Smooth muscle cell (in vitro differentiated cells): ENCODE measurements at regions not wholly inside any gene's neighbourhood (a gene's known extent, or its start where the extent isn't known, plus 50 kb on each side); places are given as distances from the start of the nearest gene placed in this dataset.

Experiments used
- DNase-seq: peaks from one replicate; lab custom pipeline; 2025; ENCODE audit not compliant: unreplicated experiment; lab: John Stamatoyannopoulos, UW
- H2AFZ ChIP-seq: fragments of 200-600 bp; sonication (generic); 2 replicates; pipeline ENCODE4 v1.6.0; 2016; ENCODE audit warnings: antibody characterized with exemption, low read depth, mild to moderate bottlenecking
- H3F3A ChIP-seq: fragments of 200-600 bp; sonication (generic); 2 replicates; pipeline ENCODE4 v1.6.0; 2017; ENCODE audit warnings: antibody characterized with exemption, low read depth
- H3K27ac ChIP-seq: fragments of 200-600 bp; sonication (generic); 2 replicates; pipeline ENCODE4 v1.5.1; 2016; ENCODE audit warnings: low read depth, mild to moderate bottlenecking
- H3K27me3 ChIP-seq: fragments of 200-600 bp; sonication (generic); 2 replicates; pipeline ENCODE4 v1.6.1; 2016; ENCODE audit warnings: low read depth, mild to moderate bottlenecking
- H3K36me3 ChIP-seq: fragments of 200-600 bp; sonication (generic); 2 replicates; pipeline ENCODE4 v1.5.1; 2016; ENCODE audit warnings: low read depth
- H3K4me1 ChIP-seq: fragments of 200-600 bp; sonication (generic); 2 replicates; pipeline ENCODE4 v1.5.1; 2016; ENCODE audit warnings: low read depth
- H3K4me2 ChIP-seq: fragments of 200-600 bp; sonication (generic); 2 replicates; pipeline ENCODE4 v1.6.0; 2016; ENCODE audit warnings: mild to moderate bottlenecking
- H3K4me3 ChIP-seq: fragments of 200-600 bp; sonication (generic); 2 replicates; pipeline ENCODE4 v1.5.1; 2016; ENCODE audit warnings: mild to moderate bottlenecking
- H3K79me2 ChIP-seq: fragments of 200-600 bp; sonication (generic); 2 replicates; pipeline ENCODE4 v1.6.0; 2016; ENCODE audit warnings: low read depth, mild to moderate bottlenecking
- H3K9ac ChIP-seq: fragments of 200-600 bp; sonication (generic); 2 replicates; pipeline ENCODE4 v1.6.0; 2016; ENCODE audit warnings: low read depth
- H3K9me3 ChIP-seq: fragments of 200-600 bp; sonication (generic); replicated peaks from 2 replicates; pipeline ENCODE4 v1.5.1; 2016; ENCODE audit warnings: low read depth
- H4K20me1 ChIP-seq: fragments of 200-600 bp; sonication (generic); 2 replicates; pipeline ENCODE4 v1.6.0; 2016; ENCODE audit warnings: low read depth
- WGBS: methylation state at CpG from one replicate; pipeline ENCODE4 v1.1.7; 2016; ENCODE audit warnings: low lambda C conversion rate; 5-methylcytosine and 5-hydroxymethylcytosine counted together
- TF ChIP-seq, protein P1 (sequence below): fragments of 200-600 bp; sonication (generic); IDR thresholded peaks from 2 replicates; pipeline ENCODE4 v1.5.1; 2017; ENCODE audit warnings: borderline replicate concordance, mild to moderate bottlenecking, antibody characterized with exemption; ENCODE audit not compliant: insufficient read depth, poor library complexity, severe bottlenecking

DNA sequence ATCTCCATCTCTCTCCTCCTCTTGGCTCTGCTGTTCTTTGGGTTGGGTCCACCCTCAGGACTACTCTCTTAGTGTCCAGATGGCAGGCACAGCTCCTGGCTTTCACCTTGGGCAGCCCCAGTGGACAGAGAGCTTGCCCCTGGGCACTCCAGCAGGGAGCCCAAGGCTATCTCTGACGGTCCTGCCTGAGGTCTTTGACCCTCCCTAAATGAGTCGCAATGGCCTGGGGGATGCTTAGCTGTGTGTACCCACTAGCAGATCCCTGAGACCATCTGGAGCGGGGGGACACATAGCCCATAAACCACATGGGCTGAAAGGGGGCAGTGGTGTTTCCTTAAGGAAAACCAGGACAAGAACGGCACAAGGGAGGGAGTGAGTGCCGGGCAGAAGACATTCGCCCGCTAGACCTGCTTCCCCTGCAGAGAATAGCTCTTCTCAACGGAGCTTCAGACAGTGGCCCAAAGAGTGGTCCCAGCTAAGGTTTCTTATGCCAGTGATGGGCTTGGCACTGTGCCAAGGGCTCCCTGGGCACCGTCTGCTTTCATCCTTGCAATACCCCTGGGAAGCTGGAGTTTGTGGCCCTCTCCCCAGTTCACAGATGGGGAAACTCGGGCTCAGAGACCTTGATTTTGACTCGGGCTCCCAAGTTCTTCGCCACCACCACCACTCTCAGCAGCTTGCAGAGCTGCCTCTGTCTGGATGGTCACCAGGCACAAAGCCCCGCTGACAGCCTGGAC is 53.9 kb upstream of the ANO1 start:
- WGBS: 86% methylated on average over 13 of the region's 13 CpGs

DNA sequence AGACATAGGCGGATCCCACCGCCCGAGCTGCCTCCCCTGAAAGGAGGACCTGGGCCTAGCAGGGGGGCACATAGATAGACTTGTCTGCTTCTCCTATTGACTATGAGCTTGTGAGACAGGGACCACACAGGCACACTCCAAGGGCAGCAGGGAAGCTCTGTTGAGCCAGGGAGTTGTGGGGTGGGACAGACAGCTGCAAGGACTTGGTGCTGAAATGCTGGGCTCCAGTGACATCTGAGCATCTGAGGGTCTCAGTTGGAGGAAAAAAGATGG is 53.4 kb upstream of the ANO1 start:
- 97% methylated on average over 3 of the region's 3 CpGs for WGBS
- no peak for DNase-seq
- no peaks in the 10 kb centered on the region for H3K36me3 ChIP-seq
- no peak overlapping the region for H3K9ac ChIP-seq
- no peaks in the 10 kb centered on the region for H3K9me3 ChIP-seq
- H4K20me1 ChIP-seq: no peaks in the 10 kb centered on the region
- H3K4me2 ChIP-seq: no peak overlapping the region
- H2AFZ ChIP-seq: no peak overlapping the region
- H3K4me1 ChIP-seq: peaks cover 3% of the 10 kb centered on the region
- TF ChIP-seq, protein P1, sequence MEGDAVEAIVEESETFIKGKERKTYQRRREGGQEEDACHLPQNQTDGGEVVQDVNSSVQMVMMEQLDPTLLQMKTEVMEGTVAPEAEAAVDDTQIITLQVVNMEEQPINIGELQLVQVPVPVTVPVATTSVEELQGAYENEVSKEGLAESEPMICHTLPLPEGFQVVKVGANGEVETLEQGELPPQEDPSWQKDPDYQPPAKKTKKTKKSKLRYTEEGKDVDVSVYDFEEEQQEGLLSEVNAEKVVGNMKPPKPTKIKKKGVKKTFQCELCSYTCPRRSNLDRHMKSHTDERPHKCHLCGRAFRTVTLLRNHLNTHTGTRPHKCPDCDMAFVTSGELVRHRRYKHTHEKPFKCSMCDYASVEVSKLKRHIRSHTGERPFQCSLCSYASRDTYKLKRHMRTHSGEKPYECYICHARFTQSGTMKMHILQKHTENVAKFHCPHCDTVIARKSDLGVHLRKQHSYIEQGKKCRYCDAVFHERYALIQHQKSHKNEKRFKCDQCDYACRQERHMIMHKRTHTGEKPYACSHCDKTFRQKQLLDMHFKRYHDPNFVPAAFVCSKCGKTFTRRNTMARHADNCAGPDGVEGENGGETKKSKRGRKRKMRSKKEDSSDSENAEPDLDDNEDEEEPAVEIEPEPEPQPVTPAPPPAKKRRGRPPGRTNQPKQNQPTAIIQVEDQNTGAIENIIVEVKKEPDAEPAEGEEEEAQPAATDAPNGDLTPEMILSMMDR: no peak
- no peak overlapping the region for H3K4me3 ChIP-seq
- no peak overlapping the region for H3K27ac ChIP-seq
- no peaks in the 10 kb centered on the region for H3K79me2 ChIP-seq
- no peaks in the 10 kb centered on the region for H3K27me3 ChIP-seq
- no peaks in the 10 kb centered on the region for H3F3A ChIP-seq

More for the DNA sequence above, 53.9 kb upstream of the ANO1 start:
- H3K4me1 ChIP-seq: peaks cover 5% of the 10 kb centered on the region
- no peaks in the 10 kb centered on the region for H4K20me1 ChIP-seq
- H2AFZ ChIP-seq: no peak overlapping the region
- no peaks in the 10 kb centered on the region for H3F3A ChIP-seq
- no peaks in the 10 kb centered on the region for H3K9me3 ChIP-seq
- DNase-seq: no peak
- TF ChIP-seq, protein P1: no peak
- H3K9ac ChIP-seq: no peak overlapping the region
- no peaks in the 10 kb centered on the region for H3K79me2 ChIP-seq
- H3K4me3 ChIP-seq: no peak overlapping the region
- H3K27me3 ChIP-seq: no peaks in the 10 kb centered on the region
- H3K27ac ChIP-seq: no peak overlapping the region
- no peak overlapping the region for H3K4me2 ChIP-seq
- no peaks in the 10 kb centered on the region for H3K36me3 ChIP-seq

DNA sequence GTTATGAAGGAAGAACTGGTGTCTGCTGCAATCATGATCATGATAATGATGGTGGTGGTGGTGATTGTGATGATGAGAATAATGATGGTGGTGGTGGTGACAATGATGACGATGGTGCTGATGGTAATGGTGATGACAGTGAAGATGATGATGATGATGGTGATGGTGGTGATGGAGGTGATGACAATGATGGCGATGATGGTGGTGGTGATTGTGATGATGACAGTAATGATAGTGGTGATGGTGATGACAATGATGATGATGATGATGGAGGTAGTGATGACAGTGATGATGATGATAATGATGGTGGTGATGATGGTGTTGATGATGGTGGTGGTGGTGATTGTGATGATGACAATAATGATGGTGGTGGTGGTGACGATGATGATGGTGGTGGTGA is 52.8 kb upstream of the ANO1 start:
- Histone ChIP-seq H3K4me3 (no peak overlapping the region), H3K9ac (no peak overlapping the region), H3K27ac (no peak overlapping the region), H3K27me3 (no peaks in the 10 kb centered on the region), H3K4me1 (no peaks in the 10 kb centered on the region), H3K9me3 (no peaks in the 10 kb centered on the region), H3F3A (no peaks in the 10 kb centered on the region), H3K36me3 (no peaks in the 10 kb centered on the region), H4K20me1 (no peaks in the 10 kb centered on the region), H3K79me2 (no peaks in the 10 kb centered on the region), H3K4me2 (no peak overlapping the region), H2AFZ (no peak overlapping the region)
- WGBS: 92% methylated on average over 3 of the region's 3 CpGs
- TF ChIP-seq, protein P1: no peak
- DNase-seq: no peak

DNA sequence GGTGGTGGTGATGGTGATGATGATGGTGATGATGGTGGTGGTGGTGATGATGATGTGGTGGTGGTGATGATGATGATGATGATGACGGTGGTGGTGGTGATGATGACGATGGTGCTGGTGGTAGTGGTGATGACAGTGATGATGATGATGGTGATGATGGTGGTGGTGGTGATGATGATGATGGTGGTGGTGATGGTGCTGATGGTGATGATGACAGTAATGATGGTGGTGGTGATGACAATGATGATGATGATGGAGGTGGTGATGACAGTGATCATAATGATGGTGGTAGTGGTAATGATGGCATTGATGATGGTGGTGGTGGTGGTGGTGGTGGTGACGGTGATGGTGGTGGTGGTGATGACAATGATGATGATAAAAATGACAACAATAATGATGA is 52.1 kb upstream of the ANO1 start:
- H2AFZ ChIP-seq: no peak overlapping the region
- WGBS: 64% methylated on average over 3 of the region's 3 CpGs
- no peaks in the 10 kb centered on the region for H3K9me3 ChIP-seq
- H3K27ac ChIP-seq: no peak overlapping the region
- no peaks in the 10 kb centered on the region for H3K27me3 ChIP-seq
- no peak overlapping the region for H3K4me2 ChIP-seq
- no peaks in the 10 kb centered on the region for H3K36me3 ChIP-seq
- H3F3A ChIP-seq: no peaks in the 10 kb centered on the region
- H3K79me2 ChIP-seq: no peaks in the 10 kb centered on the region
- H3K4me1 ChIP-seq: no peaks in the 10 kb centered on the region
- H3K9ac ChIP-seq: no peak overlapping the region
- DNase-seq: no peak
- H4K20me1 ChIP-seq: no peaks in the 10 kb centered on the region
- H3K4me3 ChIP-seq: no peak overlapping the region
- TF ChIP-seq, protein P1: no peak
